Dedifferentiated amniotic fluid mesenchymal stem cell (primary cell): ENCODE measurements at regions not wholly inside any gene's neighbourhood (a gene's known extent, or its start where the extent isn't known, plus 50 kb on each side); places are given as distances from the start of the nearest gene placed in this dataset.

ENCODE experiments used
- DNase-seq: peaks from one replicate; pipeline ENCODE4 v3.0.0-alpha.2; 2016; ENCODE audit errors: extremely low spot score

DNA sequence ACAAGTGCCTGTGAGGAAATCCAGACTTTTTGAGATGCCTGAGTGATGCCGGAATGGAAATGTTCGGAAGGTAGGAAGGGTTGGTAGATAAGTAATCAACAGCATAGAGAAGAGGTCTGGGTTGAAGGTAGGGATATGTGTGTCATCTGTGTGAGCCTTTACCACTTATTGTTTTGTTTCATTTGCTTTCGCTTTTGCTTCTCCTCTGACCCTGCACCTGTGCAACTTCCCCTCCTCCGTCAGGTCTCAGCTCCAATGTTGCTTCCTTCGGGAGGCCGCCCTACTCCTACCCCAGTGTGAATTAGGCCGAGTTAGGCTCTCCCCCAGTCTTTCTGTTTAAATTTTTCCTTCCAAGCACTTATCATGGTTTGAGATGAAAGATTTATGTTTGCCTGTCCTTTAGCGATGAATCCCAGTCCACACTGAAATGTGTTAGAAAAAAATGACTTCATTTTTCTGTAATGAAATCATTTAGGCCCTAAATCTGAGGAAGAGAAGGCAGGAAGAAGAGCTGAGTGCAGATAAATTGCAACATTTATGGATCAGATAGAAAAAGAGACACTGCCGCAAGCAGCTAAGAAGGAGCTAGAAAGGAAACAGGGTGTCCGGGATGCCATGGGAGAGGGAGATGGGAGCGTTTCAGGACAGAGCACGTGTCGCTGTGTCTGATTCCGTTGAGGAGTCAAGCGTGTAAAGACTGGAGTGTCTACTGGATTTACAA, 139.6 kb upstream of the PELI1 start:
- no peak for DNase-seq

DNA sequence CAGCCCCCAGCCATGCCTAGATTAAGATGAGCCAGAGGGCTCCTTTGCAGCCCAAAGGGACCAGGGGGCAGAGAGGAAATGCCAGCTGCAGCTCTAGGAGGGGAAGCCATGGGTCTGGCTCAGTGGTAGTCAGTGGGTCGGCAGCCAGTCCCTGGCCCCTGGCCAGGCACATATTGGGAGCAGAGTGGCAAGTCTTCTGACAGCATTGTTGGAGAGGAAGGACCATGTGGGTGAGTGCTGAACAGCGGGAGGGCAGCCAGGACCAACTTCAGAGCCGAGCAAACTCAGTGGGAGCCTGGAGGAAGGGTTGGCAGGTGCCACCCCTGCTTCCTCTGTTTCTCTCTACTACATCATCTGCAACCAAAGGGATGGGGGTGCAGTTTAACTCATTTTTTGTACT, 140.5 kb upstream of the PELI1 start:
- no peak for DNase-seq

- no peak for DNase-seq
Observed at GRCh38 chr2:64287202-64287740, 143.1 kb upstream of the PELI1 start.

DNA sequence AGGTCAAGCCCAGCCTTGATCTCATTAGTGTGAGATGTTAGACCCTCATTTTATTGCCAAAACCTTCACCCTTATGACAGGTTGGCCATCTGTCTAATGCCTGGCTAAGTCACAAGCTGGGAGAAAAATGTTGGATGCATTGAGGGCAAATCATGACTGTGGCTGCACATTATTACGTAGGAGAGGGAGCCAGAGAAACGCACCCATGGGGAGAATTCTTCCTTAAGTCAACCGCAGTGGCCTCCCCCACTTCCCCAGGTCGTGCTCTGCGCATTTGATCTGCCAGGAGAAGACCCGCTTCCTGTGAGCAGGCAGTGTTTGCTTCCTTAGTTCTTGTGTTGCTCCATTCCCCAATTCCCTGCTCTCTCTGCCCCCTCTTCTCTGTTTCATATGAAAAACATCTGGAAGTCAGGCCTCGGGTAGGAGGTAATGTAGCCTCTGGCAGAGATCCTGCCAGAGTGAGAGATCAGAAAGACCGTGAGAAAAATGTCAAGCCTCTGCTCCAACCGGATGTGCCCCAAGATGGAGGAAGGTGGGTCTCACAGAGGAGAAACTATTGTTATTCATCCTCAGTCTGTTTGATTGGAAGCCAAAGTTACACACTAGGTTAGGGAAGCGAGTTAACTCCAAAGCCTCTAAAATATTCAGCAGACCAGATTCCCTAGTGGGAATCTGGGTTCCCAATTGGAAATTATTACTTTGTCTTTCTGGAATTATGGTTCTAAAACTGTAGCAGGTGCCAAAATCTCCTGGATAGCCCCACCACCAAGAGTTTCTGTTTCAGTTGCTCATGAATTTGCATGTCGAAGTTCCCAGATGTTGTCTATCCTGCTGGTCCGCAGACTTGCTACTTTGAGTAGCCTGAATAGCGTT, 144.3 kb upstream of the PELI1 start:
- peak; percentile 69 for DNase-seq

DNA sequence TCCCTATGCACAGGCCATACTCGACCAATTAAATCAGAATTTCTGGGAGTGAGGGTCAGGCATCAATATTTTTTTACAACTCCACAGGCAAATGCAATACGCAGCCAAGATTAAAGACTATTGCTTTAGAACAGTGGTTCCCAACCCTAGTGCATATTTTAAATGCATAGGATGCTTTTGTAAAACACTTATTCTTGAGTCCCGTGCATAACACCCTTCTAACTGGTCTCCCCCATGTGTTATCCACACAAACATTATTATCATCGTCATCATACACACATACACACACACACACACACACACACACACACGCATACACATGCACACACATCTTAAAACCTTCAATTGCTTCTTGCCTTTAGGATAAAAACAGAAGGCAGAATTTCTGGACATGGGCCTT, 145.0 kb upstream of the PELI1 start:
- no peak for DNase-seq

DNA sequence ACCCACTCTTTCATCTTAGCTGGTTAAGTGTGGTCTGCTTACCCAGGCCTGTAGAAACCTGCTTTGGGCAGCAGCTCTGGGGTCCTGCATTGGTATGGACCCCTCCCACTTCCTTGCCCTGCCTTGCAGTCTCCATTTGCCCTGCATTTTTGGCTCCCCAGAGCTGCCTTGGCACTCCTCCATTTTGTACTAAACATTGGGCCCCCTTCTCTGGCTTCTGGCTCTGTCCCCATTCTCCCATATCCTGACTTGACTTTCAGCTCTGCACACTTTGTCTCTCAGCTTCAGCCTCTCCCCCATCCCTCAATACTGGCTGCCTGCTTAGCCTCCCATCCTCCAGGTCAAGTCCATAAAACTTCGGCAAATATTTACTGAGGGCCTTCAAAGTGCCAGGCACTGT, 145.5 kb upstream of the PELI1 start:
- DNase-seq: no peak

DNA sequence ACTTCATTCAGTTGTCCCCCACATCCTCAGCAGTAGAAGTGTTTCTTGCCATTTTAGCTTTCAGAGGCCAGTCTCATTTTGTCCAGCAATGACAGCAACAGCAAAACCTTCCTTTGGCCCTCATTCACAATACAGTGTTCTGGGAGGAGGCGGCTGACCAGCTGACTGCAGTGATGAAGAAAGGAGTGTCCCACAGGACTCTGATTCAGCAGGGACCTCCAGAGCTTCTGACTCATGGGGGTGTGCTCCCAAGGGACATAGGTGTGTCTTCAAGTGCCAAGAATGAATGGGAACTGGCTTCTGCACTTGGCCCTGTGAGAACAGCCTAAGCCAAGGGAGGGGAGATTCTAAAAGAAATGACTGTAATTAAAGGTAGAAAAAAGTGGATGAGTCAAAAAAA, 147.0 kb upstream of the PELI1 start:
- DNase-seq: no peak

GRCh38 chr2:64295326-64296139, 151.3 kb upstream of the PELI1 start:
- DNase-seq: no peak

DNA sequence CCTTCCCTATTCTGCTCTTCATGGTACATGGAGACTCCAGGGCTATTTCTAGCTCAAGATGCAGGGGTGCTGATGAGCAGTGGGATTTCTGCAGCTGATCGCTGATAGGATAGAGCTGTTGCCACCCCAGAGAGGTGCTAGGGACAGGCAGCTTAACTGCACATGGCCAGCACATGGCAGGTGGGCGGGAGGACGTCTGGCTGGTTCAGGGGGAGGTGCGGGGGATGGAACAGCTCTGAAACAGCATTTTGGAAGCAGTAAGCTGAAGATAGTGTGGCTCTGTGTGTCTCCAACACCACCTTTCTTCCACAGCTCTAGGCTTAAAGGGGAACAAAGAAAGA, 151.9 kb upstream of the PELI1 start:
- DNase-seq: no peak

DNA sequence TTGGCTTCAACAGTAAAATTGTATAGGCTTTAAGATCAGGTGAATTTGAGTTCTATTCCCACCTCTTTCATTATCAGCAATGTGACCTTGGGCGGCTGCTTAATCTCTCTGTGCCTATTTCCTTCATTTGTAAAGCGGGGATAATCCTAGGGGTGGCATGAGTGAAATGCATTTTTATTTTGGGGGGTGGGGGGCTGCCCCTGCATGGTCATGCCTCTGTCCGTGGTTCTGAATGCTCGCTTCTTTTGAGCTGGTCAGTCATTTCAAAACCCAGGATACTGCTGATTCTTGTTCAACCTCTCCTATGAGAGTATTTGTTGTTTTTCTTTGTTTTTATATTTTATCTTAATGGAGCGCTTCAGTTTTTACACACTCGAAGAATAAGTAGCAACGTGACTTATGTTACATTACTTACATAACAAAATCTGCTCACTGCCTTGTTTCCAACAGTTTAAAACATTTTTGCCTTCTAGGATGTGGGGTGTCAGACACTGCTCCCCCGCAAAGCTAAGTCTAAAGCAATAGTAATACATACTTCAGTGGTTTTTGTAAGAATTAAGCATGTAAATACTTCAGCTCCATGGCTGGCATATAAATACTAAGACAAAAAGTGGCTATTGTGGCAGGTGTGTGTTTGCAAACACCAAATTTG, 152.6 kb upstream of the PELI1 start:
- no peak for DNase-seq

DNA sequence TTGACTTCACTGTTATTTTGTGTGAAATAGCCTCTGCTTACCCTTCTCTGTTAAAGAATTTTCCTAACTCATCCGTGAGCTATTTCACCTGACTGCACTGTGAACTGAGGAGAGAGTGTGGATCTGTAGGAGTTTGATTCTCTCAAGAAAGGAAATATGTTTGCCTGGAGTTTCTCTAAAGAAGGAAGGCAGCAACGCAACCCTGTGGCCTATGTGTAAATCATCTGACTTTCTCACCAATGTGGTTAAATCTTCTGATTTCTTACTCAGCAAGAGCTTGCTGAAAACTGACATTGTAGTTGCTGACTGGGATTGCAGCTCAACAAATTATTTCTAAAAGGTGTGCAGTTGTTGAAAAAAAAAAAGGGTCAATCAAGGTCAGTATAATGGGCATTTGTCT, 153.9 kb upstream of the PELI1 start:
- no peak for DNase-seq

DNA sequence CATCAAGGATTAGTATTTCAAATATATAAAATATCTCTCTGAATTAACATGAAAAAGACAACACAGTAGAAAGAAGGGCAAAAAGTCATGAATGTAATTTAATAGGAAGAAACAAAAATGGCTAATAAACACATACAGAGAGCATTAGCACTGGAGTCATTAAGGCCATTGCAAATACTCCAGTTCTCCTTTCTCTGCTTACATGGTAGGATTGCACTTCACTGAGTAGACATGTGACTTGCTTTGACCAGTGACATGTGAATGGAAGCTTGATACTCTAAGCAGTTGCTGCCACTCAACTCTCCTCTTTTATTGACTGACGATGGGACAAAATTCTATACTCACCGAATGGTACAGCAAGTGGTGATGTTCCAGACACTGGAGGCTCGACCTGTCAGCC, 153.9 kb upstream of the LGALSL start:
- DNase-seq: no peak

- no peak for DNase-seq
Observed at GRCh38 chr2:64303250-64303649, 150.7 kb upstream of the LGALSL start.

GRCh38 chr2:64307421-64307820, 146.5 kb upstream of the LGALSL start:
- no peak for DNase-seq

DNA sequence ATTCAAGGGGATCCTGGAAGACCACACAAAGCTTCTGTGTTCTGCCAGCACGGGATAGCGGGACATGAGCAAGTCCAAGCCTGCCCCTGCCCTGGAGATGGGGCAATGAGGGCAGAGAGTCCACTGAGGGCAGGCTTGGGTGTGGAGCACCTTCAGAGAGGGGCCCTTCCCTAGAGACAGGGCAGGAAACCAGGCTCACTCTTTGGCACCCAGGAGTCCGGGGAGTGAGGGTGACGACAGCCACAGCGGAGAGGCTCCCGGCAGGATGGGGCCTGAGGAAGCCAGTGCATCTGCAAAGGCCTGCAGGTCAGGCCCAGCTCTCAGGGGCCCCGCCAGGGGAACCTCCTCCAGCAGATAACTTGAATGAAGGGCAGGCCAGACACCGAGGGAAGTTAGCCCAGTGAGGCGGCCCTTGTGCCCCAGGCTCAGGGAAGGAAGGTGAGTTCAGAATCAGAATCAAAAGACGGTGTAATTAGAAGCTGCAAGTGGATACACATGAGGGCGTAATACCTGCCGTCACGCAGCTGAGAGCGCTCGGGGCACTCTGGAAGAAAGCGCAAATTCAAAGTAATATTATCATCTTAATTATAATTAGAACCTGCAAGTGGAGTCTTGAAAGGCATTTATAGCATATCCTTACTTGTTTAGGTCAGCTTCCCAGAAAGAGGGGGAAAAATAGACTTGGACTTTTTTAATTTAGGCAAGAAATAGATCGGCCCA, 142.6 kb upstream of the LGALSL start:
- no peak for DNase-seq

DNA sequence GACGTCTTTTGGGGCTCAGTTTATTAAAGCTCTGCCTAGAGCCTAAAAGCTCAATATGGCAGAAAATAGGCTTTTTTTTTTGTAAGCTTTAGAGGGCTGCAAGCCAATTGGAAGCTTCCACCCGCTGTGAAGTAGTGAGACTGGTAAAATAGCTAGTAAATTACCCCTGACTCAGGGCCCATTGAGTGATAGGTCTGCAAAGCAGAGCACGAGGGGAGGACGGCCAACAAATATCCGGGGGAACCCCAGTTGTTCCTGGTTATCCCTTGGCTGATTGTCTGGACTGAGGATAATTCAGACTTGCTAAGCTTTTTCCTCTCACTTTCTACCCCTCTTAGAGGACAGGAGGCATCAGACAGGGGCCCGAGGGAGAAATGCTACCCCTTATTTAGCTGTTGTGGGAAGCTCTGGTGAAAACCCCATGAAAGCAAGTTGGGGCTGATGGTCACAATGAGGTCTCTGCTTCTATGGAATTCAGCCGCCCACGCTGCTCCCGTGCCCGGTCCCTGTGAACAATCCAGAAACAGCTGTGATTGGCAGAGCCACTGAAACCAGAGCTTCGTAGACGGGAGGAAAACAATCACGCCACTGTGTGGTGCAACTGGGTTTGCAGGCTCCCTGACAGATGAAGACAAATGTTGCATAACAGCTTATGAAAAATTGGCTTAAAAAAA, 141.9 kb upstream of the LGALSL start:
- peak; percentile 91 for DNase-seq

DNA sequence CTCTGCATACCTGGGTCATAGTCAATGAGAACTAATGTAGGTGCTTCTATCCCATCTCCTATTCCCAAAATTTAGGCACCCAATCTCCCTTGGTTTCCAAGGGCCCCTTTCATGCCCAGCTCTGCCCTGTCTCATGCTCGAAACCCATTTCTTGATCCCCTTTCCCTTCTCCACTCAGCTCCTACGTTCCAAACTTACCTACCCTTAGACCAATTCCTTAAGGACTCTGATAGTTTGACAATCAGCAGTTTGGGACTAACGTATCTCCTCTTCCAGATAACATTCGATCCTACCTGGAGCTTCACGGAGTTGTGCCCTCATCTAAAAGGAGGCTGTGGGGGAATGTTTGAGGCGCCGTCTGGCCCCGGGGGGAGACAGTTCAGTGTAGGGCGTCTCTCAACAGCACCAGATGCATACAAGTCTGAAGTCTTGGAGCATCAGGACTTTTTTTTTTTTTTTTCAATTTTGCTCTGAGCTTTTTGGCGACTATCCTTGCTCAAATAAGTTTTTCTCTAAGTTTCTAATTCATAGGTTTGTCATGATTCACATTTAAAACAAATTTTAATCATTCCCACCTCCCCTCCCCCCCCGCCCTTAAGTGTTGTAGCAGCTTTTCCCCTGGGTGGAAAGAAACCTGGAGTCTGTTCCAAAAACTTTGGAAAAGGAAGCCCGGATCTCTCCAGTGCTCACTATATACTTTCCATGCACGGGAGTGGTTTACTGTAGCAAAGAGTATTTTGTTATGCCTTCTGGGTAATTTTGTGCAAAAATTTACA, 141.2 kb upstream of the LGALSL start:
- DNase-seq: no peak

DNA sequence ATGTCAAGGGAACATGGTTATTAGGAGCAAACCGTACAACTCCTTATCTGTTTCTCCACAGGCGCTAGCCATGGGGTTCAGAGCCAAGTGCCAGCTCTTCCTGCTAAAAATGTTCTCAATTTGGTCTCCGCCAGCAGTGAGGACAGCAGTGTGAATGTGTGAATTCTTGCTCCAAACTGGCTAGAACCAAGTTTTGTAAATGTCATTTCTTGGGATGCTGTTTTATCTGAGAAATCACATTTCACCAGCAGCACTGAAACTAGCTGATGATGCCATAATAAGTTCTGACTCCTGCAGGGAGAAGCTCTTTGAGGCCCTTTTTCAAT, 140.6 kb upstream of the LGALSL start:
- no peak for DNase-seq

- no peak for DNase-seq
Observed at GRCh38 chr2:64315291-64315960, 138.5 kb upstream of the LGALSL start.
